ENCODE measurements at regions not wholly inside any gene's neighbourhood (a gene's known extent, or its start where the extent isn't known, plus 50 kb on each side); places are given as distances from the start of the nearest gene placed in this dataset.
A peak's percentile ranks its signal among the peaks of the same experiment; 100 is the strongest.
"Not testable (repeated sequence)": the region's sequence is repeated elsewhere in the genome, so short reads cannot be mapped to it uniquely, and the experiment has no call there.

DNA sequence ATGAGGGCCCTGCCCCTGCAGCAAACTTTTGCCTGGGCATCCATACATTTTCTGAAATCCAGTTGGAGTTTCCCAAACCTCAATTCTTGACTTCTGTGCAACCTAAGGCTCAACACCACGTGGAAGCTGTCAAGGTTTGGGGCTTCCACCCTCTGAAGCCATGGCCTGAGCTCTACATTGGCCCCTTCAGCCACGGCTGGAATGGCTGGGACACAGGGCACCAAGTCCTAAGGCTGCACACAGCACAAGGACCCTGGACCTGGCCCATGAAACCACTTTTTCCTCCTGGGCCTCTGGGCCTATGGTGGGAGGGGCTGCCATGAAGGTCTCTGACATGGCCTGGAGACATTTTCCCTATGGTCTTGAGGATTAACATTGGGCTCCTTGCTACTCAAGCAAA lies 266.3 kb downstream of the LRIG3 start:
- no peak for DNase-seq (ENCODE audit: low spot score)

DNA sequence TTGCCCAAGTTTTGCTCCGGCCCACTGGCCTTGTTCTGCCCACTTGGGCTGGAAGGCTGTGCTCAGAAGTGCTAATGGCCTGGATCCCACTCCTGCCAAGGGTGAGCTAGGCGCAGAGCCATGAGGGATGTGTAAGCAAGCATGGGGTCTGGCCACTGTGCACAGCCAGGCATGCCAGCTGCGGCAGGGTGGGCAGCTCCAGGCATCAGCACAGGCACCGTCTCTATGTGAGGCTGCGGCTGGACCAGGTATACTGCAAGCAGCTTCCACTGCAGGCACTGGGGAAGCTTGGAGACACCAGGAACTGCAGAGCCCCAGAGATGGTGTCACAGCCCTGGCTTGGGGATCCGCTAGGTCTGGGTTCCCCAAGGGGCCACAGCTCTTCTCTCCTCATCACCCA lies 264.9 kb downstream of the LRIG3 start:
- DNase-seq (ENCODE audit: low spot score), result no peak

DNA sequence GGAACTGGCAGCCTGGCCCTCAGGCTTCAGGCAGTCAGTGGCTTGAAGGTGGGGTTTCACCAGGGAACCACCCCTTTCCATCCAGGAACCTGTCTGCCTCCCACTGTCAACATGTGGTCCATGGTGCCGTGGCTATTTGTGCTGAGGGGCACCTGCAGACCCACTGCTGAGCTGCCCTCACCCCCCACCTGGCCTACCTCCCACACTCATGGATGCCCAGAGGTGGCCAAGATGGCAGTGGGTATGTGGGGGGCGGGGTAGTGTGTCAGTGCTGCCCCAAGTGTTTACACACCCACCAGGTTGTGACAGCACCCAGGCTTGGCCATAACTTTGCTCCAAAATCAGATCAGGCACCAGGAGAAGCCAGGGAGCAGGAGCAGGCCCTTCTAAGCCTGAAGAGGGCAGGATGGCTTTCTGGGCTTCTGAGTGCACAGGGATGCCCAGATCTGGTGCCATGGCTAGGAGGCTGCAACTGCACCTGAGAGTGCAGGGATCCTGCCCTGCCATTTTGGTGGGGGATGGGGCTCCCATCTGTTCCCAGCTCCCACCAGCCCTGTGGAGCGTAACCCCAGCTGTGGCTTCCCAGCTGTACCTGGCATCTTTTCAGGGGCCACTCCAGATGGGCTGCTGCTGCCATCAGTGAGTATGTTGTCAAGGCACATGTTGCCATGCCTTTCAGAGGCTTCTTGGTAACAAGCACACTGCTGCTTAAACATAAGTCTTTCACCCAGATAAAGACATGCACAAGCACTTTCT lies 263.9 kb downstream of the LRIG3 start:
- no peak for DNase-seq (ENCODE audit: low spot score)

DNA sequence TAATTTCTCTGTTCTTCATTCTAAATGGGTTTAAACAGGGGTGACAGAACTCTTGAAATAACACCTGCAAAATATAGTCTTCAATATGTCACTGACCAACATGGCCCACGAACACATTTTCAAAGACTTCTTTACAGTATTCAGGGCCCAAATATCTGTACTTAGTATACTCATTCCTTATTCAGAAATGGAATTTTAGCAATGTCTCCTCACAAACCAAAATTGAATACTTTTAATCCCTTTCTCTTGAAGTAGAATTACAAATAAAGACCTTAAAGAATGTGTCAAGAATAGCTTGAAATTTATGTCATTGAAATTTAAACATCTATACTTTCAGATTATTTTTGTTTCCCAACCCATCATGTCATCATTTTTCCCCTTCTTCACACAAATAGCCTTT lies 263.1 kb downstream of the LRIG3 start:
- no peak for DNase-seq (ENCODE audit: low spot score)

DNA sequence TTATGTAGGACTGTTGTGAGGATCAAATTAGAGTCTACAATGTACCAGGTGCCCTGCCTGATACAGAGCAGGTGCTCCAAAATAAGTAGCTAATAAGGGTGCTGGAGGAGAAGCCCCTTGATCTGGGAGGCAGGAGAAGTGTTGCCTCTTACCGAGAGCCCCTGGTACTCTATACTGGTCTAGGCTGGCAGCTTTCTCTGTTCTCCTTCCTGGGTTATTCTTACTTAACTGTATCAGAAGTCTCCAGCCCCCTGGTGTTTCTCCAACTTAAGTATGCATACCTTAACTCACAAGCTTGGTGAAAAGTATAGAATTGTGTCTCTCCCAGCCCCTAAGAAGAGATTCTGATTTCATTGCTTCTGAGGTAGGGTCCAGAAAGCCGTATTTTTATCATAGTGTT lies 254.9 kb downstream of the LRIG3 start:
- DNase-seq (ENCODE audit: low spot score), result no peak

DNA sequence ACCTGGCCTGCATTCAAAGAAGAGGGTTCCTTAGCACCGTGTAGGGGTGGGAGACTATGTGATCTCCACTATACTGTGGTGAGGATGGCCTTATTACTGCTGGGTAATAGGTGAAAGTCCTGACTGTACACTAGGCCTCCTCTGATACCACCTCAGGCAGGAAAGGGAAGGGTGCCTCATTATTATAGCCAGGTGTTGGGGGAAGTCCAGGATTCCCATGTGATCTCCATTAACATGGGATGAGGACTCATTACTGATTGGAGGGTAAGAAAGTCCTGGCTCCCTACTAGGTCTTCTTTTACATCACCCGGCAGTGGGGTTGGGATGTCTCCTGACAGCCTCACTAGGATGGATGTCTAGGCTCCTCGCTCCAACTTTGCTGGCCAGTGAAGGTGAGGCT lies 252.1 kb downstream of the LRIG3 start:
- DNase-seq (ENCODE audit: low spot score), result no peak

DNA sequence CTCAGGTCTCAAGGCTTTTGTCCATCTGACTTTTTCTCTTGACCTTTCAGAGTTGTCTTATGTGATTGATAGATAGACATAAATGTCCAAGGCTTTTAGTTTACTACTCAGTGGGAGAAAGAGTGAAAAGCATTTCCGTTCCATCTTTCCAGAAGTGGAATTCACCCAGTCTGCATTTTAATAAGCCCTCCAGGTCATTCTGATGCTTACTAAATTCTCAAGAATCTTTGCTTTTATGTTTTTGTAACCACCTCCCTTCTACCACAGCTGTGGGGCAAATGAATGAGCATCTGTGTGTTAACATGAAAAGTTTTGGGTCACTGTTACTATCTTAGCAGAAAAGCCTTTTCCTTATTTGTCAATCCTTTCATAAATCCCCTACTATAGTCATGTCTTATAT lies 251.4 kb downstream of the LRIG3 start:
- no peak for DNase-seq (ENCODE audit: low spot score)

DNA sequence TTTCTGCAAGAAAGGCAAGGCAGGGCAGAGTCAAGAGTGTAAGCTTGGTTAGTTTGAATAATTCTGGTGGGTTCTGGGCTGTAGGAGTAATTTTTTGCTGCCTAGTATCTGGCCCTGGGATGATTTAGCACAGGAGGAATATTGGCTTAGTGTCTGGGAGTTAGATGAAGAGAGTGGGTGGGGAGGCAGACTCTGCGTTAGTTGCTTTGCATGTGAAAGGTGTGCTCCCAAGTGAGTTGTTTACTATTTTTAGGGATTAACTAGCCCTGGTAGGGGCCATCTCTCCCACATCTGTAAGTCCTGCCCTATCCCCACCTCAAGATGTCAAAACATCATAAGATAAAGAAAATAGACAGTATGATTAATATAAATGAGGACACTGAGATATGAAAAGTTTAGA lies 249.7 kb downstream of the LRIG3 start:
- DNase-seq (ENCODE audit: low spot score), result no peak

DNA sequence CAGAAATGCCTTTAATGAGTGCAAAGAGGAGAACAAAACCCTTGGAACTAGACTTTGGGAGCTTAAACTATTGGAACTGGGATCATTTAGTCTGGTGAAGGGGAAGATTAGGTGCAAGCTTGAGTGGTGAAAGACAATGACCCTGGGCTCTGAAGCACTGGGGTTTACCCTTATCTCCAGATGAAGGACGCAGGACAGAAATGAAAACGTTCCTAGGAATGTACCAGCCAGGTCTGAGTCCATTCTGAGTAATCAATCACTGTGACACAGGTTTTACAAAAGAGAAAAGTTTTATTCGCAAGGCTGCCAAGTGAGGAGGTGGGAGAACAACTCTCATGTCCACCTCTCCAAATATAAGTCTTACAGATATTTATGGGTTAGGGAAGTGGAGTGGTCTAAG lies 249.1 kb downstream of the LRIG3 start:
- DNase-seq (ENCODE audit: low spot score), result no peak

DNA sequence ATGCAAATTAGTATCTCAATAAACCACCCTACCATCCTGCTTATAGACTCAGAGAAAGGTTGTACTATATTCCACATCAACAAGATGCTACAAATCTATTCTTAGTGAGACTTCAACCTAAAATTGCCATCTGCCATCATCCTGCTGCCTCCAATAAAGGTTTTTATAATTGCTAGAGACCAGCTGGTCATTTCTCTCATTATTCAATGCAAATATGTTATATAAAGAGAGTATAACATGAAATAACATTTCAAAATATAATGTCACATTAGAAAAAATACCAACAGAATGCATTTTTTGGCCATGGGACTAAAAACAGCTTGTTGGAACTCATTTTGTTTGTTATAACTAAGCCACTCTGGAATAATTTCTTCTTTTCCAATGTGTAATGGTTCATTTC lies 247.3 kb downstream of the LRIG3 start:
- no peak for DNase-seq (ENCODE audit: low spot score)

DNA sequence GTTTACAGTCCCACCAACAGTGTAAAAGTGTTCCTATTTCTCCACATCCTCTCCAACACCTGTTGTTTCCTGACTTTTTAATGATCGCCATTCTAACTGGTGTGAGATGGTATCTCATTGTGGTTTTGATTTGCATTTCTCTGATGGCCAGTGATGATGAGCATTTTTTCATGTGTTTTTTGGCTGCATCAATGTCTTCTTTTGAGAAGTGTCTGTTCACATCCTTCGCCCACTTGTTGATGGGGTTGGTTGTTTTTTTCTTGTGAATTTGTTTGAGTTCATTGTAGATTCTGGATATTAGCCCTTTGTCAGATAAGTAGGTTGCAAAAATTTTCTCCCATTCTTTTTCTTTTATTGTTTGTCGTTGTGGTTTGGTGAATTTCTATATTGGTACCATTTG lies 242.5 kb downstream of the LRIG3 start:
- DNase-seq (ENCODE audit: low spot score), result not testable (repeated sequence)

DNA sequence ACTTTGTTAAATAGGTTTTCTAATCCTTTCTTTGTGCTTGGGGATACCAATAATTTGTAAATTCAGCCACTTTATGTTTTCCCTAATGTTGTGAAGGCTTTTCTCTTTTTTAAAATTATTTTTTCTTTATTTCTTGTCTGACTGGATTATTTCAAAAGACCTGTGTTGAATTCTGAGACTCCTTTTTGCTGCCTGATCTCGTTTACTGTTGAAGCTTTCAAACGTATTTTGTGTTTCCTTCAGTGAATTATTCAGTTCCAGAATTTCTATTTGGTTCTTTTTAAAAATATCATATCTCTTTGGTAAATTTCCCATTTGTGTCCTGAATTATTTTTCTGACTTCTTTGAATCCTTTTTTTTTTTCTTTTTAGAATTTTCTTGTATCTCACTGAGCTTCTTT lies 241.6 kb downstream of the LRIG3 start:
- no peak for DNase-seq (ENCODE audit: low spot score)

DNA sequence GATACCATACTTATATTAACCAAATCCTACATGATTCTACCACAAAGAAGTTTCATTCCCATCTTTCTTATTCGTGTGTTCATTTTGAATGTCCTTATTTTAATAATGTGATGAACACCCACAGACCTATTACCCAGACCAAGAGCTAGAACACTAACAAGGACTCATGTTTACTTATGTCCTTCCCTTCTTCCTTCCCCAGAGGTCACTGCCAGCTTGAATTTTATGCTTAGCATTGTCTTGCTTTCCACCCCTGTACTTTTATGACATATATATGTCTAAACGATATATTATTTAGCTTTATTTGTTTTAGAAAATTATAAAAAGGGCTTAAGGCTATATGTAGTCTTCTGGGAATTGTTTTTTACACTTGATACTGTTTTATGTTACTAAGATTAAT lies 238.6 kb downstream of the LRIG3 start:
- peak; percentile 17 for DNase-seq (ENCODE audit: low spot score)

DNA sequence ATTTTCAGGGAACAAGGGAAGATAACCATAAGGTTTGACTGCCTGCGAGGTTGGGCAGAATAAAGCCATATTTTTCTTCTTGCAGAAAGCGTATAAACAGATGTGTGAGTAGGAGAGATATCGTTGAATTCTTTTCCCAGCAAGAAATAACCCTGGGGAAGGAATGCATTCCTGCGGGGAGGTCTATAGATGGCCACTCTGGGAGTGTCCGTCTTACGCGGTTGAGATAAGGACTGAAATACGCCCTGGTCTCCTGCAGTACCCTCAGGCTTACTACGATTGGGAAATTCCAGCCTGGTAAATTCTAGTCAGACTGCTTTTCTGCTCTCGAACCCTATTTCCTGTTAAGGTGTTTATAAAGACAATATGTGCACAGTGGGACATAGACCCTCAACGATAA lies 225.0 kb downstream of the LRIG3 start:
- no peak for DNase-seq (ENCODE audit: low spot score)

DNA sequence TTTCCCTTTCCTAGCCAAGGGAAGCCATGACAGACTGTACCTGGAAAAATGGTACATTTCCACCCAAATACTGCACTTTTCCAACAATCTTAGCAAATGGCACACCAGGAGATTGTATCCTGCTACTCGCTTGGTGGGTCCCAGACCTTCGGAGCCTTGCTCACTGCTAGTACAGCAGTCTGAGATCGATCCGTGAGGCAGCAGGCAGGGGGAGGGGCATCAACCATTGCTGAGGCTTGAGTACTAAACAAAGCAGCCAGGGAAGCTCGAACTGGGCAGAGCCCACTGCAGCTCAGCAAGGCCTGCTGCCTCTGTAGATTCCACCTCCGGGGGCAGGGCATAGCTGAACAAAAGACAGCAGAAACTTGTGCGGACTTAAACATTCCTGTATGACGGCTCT lies 218.8 kb downstream of the LRIG3 start:
- no peak for DNase-seq (ENCODE audit: low spot score)

DNA sequence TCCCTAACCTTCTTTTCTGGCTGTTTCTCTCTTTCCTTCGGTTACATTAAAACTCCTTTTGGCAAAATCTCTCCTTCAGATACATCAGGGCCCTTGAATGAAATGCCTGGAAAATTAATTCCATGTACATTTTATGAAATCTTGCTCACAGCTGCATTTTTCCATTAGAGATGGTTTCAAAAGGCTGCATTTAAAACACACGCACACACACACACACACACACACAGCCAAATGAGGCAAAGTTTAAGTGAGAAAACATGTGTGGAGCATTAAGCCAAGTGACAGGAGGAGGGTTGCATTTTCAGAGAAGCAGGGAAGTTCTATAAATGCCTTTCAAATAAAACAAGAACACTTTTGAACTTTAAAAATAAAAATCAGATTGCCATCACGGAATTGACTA lies 216.4 kb downstream of the LRIG3 start:
- DNase-seq (ENCODE audit: low spot score), result no peak

DNA sequence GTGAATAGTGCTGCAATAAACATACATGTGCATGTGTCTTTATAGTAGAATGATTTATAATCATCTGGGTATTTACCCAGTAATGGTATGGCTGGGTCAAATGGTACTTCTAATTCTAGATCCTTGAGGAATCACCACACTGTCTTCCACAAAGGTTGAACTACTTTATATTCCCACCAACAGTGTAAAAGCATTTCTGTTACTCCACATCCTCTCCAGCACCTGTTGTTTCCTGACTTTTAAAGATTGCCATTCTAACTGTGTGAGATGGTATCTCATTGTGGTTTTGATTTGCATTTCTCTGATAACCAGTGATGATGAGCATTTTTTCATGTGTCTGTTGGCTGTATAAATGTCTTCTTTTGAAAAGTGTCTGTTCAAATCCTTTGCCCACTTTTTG lies 215.5 kb downstream of the LRIG3 start:
- not testable (repeated sequence) for DNase-seq (ENCODE audit: low spot score)

DNA sequence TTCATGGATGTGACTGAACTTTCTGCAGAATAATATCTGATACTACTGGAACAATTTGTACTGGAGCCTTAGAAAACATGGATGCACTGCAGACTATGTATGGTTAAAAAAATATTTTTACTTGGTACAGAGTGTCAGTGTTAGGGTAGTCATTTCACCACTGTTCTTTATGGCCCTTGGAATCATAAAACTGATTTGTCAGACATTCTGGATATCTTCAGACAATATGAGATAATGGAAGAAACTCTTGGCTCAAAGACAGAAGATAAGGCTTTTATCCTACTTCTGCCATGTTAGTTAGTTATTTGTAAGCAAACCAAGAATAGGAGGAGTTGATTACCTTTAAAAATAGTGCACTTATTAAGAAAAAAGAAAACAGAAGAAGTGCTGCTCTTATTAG lies 209.4 kb downstream of the LRIG3 start:
- no peak for DNase-seq (ENCODE audit: low spot score)

DNA sequence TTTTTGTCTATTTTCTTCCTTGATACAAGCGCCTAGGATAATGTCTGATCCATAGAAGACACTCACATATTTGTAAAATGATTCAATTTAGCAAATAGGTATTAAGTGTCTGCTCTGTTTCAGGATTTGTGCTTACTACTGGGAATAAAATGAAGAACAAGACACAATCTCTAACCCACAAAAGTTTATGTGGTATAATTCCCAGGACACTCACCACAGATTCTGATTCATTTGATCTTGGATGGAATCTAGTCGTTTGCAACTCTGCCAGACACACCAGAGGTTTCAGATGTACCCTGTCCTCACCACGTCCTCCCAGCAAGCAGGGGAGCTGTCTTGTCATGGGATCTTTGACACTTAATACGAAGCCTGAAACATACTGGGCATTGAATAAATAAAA lies 208.3 kb downstream of the LRIG3 start:
- no peak for DNase-seq (ENCODE audit: low spot score)

DNA sequence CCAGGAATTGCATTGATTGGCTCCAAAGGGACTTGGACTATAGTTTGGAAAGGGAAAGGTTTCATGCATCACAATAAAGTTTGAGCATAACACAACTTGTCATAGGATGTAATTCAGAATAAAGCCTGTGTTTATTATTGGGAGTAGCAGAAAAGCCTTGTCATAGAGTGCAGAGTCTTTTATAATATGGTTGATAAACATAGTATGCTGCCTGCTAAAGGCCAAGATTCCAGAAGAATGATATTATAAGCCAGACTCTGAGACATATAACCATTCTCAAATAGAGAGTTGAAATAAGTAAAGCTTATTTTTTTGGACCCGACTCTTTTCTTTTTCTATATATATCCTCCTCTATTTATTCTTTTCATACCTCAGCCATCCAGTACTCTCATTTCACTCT lies 207.3 kb downstream of the LRIG3 start:
- no peak for DNase-seq (ENCODE audit: low spot score)

DNA sequence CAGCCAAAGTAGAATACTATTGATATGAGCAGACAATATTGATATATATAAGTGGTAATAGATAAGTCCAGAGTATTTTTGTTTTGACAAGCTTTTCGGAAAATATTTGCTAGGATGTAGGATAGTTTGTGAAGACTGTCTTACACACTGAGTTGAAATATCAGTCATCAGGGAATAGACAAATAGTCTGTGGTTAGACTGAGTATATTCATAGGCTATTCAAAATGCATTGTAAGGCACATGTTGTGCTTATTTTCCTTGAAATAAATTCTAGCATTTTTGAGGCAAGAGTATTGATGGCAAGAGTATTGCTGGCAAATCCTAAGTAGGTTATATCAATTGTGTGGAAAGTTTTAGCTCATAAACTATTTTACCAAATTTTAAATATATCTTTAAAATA lies 201.1 kb downstream of the LRIG3 start:
- no peak for DNase-seq (ENCODE audit: low spot score)

DNA sequence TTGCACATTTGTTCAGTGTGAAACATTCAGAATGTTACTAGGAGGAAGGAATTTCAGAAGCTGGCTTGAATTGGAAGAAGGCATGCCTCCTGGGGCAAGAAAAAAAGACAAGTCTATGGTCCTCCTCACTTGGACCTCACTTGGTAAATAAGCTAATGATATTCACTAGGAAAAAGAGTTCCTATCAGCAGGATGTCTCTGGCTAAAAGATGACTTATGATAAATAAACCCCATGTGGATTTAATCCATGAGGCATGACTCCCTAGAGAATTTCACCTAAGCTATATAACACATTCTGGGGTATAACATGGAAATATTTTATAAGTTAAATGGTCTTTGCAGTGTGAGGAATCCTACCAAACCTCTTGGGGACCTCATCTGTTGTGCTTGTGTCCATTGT lies 199.9 kb downstream of the LRIG3 start:
- DNase-seq (ENCODE audit: low spot score), result no peak

DNA sequence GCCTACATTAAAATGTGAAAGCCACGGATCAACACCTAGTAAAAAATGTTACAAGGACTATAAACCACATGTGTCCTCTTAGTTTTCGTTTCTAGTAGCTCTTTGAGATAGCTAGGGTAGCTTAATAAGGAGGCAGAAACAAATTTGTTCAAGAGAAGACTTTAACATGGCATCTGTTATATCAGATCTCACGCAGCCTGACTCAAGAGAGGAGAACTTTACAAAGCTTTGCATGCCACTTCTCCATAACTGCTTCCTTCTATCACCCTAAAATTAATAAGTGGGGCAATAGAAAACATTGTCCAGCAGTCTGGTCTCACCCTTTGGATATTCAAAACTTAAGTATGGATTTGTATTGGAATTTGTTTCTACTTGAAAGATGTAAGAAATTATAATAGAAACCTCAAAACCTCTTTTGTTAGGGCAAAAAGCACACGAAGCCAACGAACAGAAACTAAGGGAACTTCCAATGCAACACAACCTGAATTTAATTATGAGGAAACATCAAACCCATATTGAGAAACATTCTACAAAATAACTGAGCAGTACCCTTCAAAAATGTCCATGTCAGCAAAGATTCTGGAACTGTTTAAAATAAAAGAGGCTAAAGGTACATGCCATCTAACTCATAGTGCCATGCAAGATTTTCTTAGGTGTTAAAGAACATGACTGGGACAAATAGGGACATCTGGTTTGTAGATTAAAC lies 194.8 kb downstream of the LRIG3 start:
- no peak for DNase-seq (ENCODE audit: low spot score)

DNA sequence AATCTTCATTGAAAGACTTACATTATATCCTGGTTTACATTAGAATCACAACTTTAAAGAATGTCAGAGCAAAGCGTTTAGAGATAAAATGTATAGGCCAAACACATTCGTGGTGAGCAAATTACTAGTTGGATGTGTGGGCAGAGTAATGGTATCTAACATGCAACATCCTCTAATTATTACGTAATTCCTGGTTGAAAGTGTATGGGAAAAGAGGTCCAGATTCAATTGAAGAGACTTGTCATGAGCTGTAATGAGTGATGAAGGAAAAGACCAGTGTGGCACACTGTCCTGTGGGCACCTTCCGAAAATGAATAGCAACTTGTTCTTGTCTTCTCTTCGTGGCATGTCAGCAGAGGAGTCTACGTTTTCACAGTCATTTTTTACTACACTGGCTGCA lies 192.8 kb downstream of the LRIG3 start:
- DNase-seq (ENCODE audit: low spot score), result peak; percentile 4

All from HuH-7 (cell line).